HCT116 (cell line): ENCODE measurements at regions not wholly inside any gene's neighbourhood (a gene's known extent, or its start where the extent isn't known, plus 50 kb on each side); places are given as distances from the start of the nearest gene placed in this dataset.

Experiments used
- ATAC-seq: fragments of 200-7000 bp; cut with Tn5 transposase; 2 replicates; pipeline ENCODE4 v1.9.1; 2020; ENCODE audit warnings: mild to moderate bottlenecking, moderate library complexity
- BruUV-seq: library from RNA; stranded (reverse); fragments of 400-500 nt; replicated peaks from 2 replicates; lab custom pipeline; 2021; lab: Mats Ljungman, UMichigan
- CTCF ChIA-PET: fragments of 300-600 bp; sonication (Branson Sonifier 250); formaldehyde crosslinking; loops from one replicate; lab custom pipeline; 2021; ENCODE audit warnings: antibody characterized with exemption; lab: Charles Lee
- POLR2A ChIA-PET: fragments of 300-600, 350-600 bp; sonication (Branson Sonifier 250); formaldehyde crosslinking; loops from one replicate; lab custom pipeline; 2021; ENCODE audit warnings: antibody characterized with exemption; lab: Charles Lee
- RAD21 ChIA-PET, 2 experiments: fragments of 300-600 bp; sonication (Branson Sonifier 250); formaldehyde crosslinking; loops; one replicate each; lab custom pipeline; 2023; ENCODE audit warnings: low total read pairs in 2 of 2; ENCODE audit not compliant: uncharacterized antibody in 2 of 2, unreplicated experiment in 2 of 2, low non-redundant PET in 1 of 2; lab: Charles Lee
- DNase-seq: peaks from one replicate; pipeline ENCODE4 v3.0.0-alpha.2; 2010; ENCODE audit warnings: low read depth, low spot score
- H2AFZ ChIP-seq: fragments of 200-600 bp; shearing (Covaris generic), sonication (generic); 2 replicates; pipeline ENCODE4 v1.6.1; 2017; ENCODE audit warnings: low read depth, mixed run types, mixed read lengths, antibody characterized with exemption, low read length; ENCODE audit not compliant: poor library complexity, severe bottlenecking
- H3K27ac ChIP-seq: 2 replicates; pipeline ENCODE4 v1.5.1; 2012; ENCODE audit warnings: low read depth, low read length
- H3K27me3 ChIP-seq: fragments of 200-600 bp; sonication (generic); 2 replicates; pipeline ENCODE4 v1.6.1; 2016; ENCODE audit warnings: mixed run types, low read length, mixed read lengths; ENCODE audit not compliant: insufficient read depth
- H3K36me3 ChIP-seq, 2 experiments: fragments of 200-500 bp in 1 of 2; fragments of 200-600 bp in 1 of 2; sonication (Bioruptor generic) in 1 of 2; sonication (generic) in 1 of 2; 2 replicates each; pipeline versions ENCODE4 v1.5.1 to v1.6.1; 2014 to 2016; ENCODE audit warnings: low read length in 2 of 2, inconsistent platforms in 1 of 2, mixed read lengths in 1 of 2, mixed run types in 1 of 2; ENCODE audit not compliant: insufficient read depth in 2 of 2, control insufficient read depth in 1 of 2
- H3K4me1 ChIP-seq, 2 experiments: fragments of 200-600 bp in 1 of 2; sonication (generic) in 1 of 2; 2 replicates each; pipeline versions ENCODE4 v1.5.1 to v1.6.1; 2012 to 2017; ENCODE audit warnings: low read length in 2 of 2, inconsistent platforms in 1 of 2, mild to moderate bottlenecking in 1 of 2, mixed read lengths in 1 of 2, mixed run types in 1 of 2, moderate library complexity in 1 of 2; ENCODE audit not compliant: insufficient read depth in 2 of 2, control insufficient read depth in 1 of 2
- H3K4me2 ChIP-seq: fragments of 200-600 bp; sonication (generic); 2 replicates; pipeline ENCODE4 v1.6.1; 2017; ENCODE audit warnings: mixed run types, low read length, mixed read lengths
- H3K4me3 ChIP-seq, 2 experiments: fragments of 200-600 bp in 1 of 2; sonication (generic) in 1 of 2; replicated peaks in 1 of 2; 2 replicates each; pipeline ENCODE4 v1.5.1; 2011 to 2016; ENCODE audit warnings: low read length in 2 of 2, control low read depth in 1 of 2, low read depth in 1 of 2, mild to moderate bottlenecking in 1 of 2, mixed read lengths in 1 of 2, mixed run types in 1 of 2
- H3K79me2 ChIP-seq: fragments of 200-600 bp; sonication (generic); 2 replicates; pipeline ENCODE4 v1.6.1; 2017; ENCODE audit warnings: mild to moderate bottlenecking, mixed run types, low read length, moderate library complexity, mixed read lengths; ENCODE audit not compliant: insufficient read depth
- H3K9ac ChIP-seq: fragments of 200-600 bp; sonication (generic); 2 replicates; pipeline ENCODE4 v1.6.1; 2016; ENCODE audit warnings: low read length, mixed read lengths
- H3K9me2 ChIP-seq: fragments of 200-600 bp; sonication (generic), shearing (Covaris generic); 2 replicates; pipeline ENCODE4 v1.6.1; 2017; ENCODE audit warnings: mixed run types, mild to moderate bottlenecking, moderate library complexity; ENCODE audit not compliant: insufficient read depth
- H3K9me3 ChIP-seq, 2 experiments: fragments of 200-500 bp in 1 of 2; fragments of 200-600 bp in 1 of 2; sonication (Bioruptor generic) in 1 of 2; sonication (generic) in 1 of 2; 2 replicates each; pipeline ENCODE4 v1.6.1; 2014 to 2017; ENCODE audit warnings: low read length in 2 of 2, mixed read lengths in 2 of 2, inconsistent platforms in 1 of 2, low read depth in 1 of 2, mild to moderate bottlenecking in 1 of 2, mixed run types in 1 of 2, moderate library complexity in 1 of 2; ENCODE audit not compliant: control insufficient read depth in 1 of 2, insufficient read depth in 1 of 2
- H4K20me1 ChIP-seq: fragments of 200-600 bp; sonication (generic), shearing (Covaris generic); 2 replicates; pipeline ENCODE4 v1.6.1; 2017; ENCODE audit warnings: mixed run types, mild to moderate bottlenecking, moderate library complexity; ENCODE audit not compliant: insufficient read depth
- CBX3 ChIP-seq: IDR thresholded peaks from 2 replicates; pipeline ENCODE4 v1.6.1; 2012; ENCODE audit warnings: low read depth
- CEBPB ChIP-seq: IDR thresholded peaks from 2 replicates; pipeline ENCODE4 v1.6.1; 2012; ENCODE audit warnings: low read depth
- EGR1 ChIP-seq: IDR thresholded peaks from 2 replicates; pipeline ENCODE4 v1.6.1; 2012; ENCODE audit warnings: low read depth
- ELF1 ChIP-seq: IDR thresholded peaks from 2 replicates; pipeline ENCODE4 v1.6.1; 2012; ENCODE audit warnings: low read depth, borderline replicate concordance
- EZH2 ChIP-seq: fragments of 200-600 bp; sonication (generic); IDR thresholded peaks from 2 replicates; pipeline ENCODE4 v1.6.1; 2017; ENCODE audit warnings: antibody characterized with exemption, mixed run types
- EZH2phosphoT487 ChIP-seq: fragments of 200-600 bp; IDR thresholded peaks from 2 replicates; pipeline ENCODE4 v1.6.1; 2018; ENCODE audit warnings: antibody characterized with exemption, borderline replicate concordance
- FOSL1 ChIP-seq: IDR thresholded peaks from 2 replicates; pipeline ENCODE4 v1.6.1; 2012; ENCODE audit warnings: low read depth
- POLR2AphosphoS5 ChIP-seq: IDR thresholded peaks from 2 replicates; pipeline ENCODE4 v1.6.1; 2011; ENCODE audit warnings: mild to moderate bottlenecking, low read depth, low read length, moderate library complexity
- RAD21 ChIP-seq: IDR thresholded peaks from 2 replicates; pipeline ENCODE4 v1.6.1; 2012; ENCODE audit warnings: low read depth, mild to moderate bottlenecking
- SRF ChIP-seq: IDR thresholded peaks from 2 replicates; pipeline ENCODE4 v1.6.1; 2012; ENCODE audit warnings: low read depth
- YY1 ChIP-seq: IDR thresholded peaks from 2 replicates; pipeline ENCODE4 v1.6.1; 2011; ENCODE audit warnings: low read length, low read depth, moderate library complexity, mild to moderate bottlenecking; ENCODE audit not compliant: insufficient replicate concordance; ENCODE audit errors: extremely low read depth
- ZFX ChIP-seq: fragments of 450-650 bp; IDR thresholded peaks from 2 replicates; pipeline ENCODE4 v1.6.1; 2017
- intact Hi-C: fragments of 100-400 bp; cut with micrococcal nuclease; formaldehyde crosslinking; loops from 2 replicates; pipeline ENCODE4 v1.10.0; 2022
- TF ChIP-seq, protein P1 (sequence below): IDR thresholded peaks from 2 replicates; pipeline ENCODE4 v1.6.1; 2011; ENCODE audit warnings: mild to moderate bottlenecking, low read length, moderate library complexity; ENCODE audit not compliant: insufficient replicate concordance; ENCODE audit errors: extremely low read depth
- TF ChIP-seq, protein P2 (sequence below), 3 experiments: fragments of 200-600 bp in 1 of 3; sonication (generic) in 1 of 3; IDR thresholded peaks in 2 of 3; conservative IDR thresholded peaks in 1 of 3; 2 replicates each; pipeline ENCODE4 v1.5.1; 2012 to 2017; ENCODE audit warnings: low read depth in 2 of 3, low read length in 2 of 3, antibody characterized with exemption in 1 of 3, borderline replicate concordance in 1 of 3, control low read depth in 1 of 3, mild to moderate bottlenecking in 1 of 3, mixed read lengths in 1 of 3, mixed run types in 1 of 3, moderate library complexity in 1 of 3; ENCODE audit not compliant: insufficient read depth in 1 of 3
- TF ChIP-seq, protein P3 (sequence below): IDR thresholded peaks from 2 replicates; pipeline ENCODE4 v1.6.1; 2012

DNA sequence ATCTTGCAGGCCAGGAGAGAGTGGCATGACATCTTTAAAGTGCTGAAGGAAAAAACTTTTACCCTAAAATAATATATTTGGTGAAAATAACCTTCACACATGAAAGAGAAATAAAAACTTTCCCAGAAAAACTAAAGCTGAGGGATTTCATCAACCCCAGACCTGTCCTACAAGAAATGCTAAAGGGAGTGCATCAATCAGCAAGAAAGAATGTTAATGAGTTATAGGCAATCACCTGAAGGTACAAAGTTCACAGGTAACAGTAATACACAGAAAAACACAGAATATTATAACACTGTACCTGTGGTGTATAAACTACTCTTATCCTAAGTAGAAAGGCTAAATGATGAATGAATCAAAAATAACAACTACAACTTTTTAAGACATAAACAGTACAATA lies 249.2 kb upstream of the PKN2 start:
- TF ChIP-seq, protein P1, sequence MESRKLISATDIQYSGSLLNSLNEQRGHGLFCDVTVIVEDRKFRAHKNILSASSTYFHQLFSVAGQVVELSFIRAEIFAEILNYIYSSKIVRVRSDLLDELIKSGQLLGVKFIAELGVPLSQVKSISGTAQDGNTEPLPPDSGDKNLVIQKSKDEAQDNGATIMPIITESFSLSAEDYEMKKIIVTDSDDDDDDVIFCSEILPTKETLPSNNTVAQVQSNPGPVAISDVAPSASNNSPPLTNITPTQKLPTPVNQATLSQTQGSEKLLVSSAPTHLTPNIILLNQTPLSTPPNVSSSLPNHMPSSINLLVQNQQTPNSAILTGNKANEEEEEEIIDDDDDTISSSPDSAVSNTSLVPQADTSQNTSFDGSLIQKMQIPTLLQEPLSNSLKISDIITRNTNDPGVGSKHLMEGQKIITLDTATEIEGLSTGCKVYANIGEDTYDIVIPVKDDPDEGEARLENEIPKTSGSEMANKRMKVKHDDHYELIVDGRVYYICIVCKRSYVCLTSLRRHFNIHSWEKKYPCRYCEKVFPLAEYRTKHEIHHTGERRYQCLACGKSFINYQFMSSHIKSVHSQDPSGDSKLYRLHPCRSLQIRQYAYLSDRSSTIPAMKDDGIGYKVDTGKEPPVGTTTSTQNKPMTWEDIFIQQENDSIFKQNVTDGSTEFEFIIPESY: no peak
- TF ChIP-seq EZH2phosphoT487 (no peak), EGR1 (no peak)
- Histone ChIP-seq H3K79me2 (no peaks in the 10 kb centered on the region), H2AFZ (no peak overlapping the region), H3K4me1 (peaks cover 0 to 5% of the 10 kb centered on the region in 2 experiments; a peak in 1 of 4 replicates), H3K27ac (no peak overlapping the region), H3K36me3 (no peaks in the 10 kb centered on the region), H3K4me2 (no peak overlapping the region), H3K27me3 (no peaks in the 10 kb centered on the region), H3K4me3 (no peak overlapping the region), H3K9ac (no peak overlapping the region), H4K20me1 (no peaks in the 10 kb centered on the region), H3K9me2 (no peaks in the 10 kb centered on the region), H3K9me3 (no peaks in the 10 kb centered on the region)
- intact Hi-C loops: no loop called here
- no peak for ATAC-seq
- RAD21 ChIA-PET: no interaction called here
- CTCF ChIA-PET: no interaction called here
- POLR2A ChIA-PET: no interaction called here
- no peak for DNase-seq
- no TSS peak for BruUV-seq

DNA sequence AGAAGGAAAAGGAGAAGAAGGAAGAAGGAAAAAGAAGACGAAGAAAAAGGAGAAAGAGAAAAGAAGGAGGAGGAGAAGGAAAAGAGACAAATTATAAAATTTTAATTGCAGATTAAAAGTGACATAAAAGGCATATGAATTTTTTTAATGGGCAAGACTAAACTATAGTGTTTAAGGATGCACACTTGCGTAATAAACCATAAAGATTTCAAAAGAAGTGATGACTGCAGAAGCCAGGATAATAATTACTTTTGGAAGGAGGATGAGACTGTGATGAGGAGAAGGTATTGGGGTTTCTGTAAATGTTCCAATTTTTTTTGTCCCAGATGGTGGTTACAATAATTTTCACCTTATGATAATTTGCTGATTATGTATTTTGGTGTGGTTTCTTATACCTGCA lies 243.1 kb upstream of the PKN2 start:
- intact Hi-C loops: no loop called here
- H3K9me3 ChIP-seq: no peaks in the 10 kb centered on the region
- DNase-seq: no peak
- no peaks in the 10 kb centered on the region for H3K79me2 ChIP-seq
- no peak overlapping the region for H3K27ac ChIP-seq
- no peak overlapping the region for H3K9ac ChIP-seq
- no peak overlapping the region for H2AFZ ChIP-seq
- no peaks in the 10 kb centered on the region for H3K27me3 ChIP-seq
- ChIA-PET RAD21 (no interaction called here), CTCF (no interaction called here), POLR2A (no interaction called here)
- no peaks in the 10 kb centered on the region for H3K4me1 ChIP-seq
- H3K4me2 ChIP-seq: no peak overlapping the region
- no peak for ATAC-seq
- BruUV-seq: no TSS peak
- no peak overlapping the region for H3K4me3 ChIP-seq
- no peaks in the 10 kb centered on the region for H4K20me1 ChIP-seq
- H3K9me2 ChIP-seq: no peaks in the 10 kb centered on the region
- H3K36me3 ChIP-seq: no peaks in the 10 kb centered on the region
- TF ChIP-seq RAD21: no peak
- no peak for TF ChIP-seq SRF
- TF ChIP-seq, protein P1: no peak
- no peak for TF ChIP-seq CBX3
- TF ChIP-seq ELF1: no peak
- TF ChIP-seq, protein P2, sequence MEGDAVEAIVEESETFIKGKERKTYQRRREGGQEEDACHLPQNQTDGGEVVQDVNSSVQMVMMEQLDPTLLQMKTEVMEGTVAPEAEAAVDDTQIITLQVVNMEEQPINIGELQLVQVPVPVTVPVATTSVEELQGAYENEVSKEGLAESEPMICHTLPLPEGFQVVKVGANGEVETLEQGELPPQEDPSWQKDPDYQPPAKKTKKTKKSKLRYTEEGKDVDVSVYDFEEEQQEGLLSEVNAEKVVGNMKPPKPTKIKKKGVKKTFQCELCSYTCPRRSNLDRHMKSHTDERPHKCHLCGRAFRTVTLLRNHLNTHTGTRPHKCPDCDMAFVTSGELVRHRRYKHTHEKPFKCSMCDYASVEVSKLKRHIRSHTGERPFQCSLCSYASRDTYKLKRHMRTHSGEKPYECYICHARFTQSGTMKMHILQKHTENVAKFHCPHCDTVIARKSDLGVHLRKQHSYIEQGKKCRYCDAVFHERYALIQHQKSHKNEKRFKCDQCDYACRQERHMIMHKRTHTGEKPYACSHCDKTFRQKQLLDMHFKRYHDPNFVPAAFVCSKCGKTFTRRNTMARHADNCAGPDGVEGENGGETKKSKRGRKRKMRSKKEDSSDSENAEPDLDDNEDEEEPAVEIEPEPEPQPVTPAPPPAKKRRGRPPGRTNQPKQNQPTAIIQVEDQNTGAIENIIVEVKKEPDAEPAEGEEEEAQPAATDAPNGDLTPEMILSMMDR (IDR thresholded peaks at IDR 0.05 in 2 of 3, conservative IDR thresholded peaks at IDR 0.05 in 1 of 3; ENCODE audit: borderline replicate concordance in 1 of 3, insufficient read depth in 1 of 3, low read depth in 2 of 3, low read length in 2 of 3): no peak
- TF ChIP-seq, protein P3, sequence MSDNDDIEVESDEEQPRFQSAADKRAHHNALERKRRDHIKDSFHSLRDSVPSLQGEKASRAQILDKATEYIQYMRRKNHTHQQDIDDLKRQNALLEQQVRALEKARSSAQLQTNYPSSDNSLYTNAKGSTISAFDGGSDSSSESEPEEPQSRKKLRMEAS: no peak
- no peak for TF ChIP-seq EZH2phosphoT487
- TF ChIP-seq FOSL1: no peak
- no peak for TF ChIP-seq ZFX
- no peak for TF ChIP-seq CEBPB
- TF ChIP-seq POLR2AphosphoS5: no peak
- no peak for TF ChIP-seq YY1
- no peak for TF ChIP-seq EZH2
